GM18907 (cell line): ENCODE measurements at regions not wholly inside any gene's neighbourhood (a gene's known extent, or its start where the extent isn't known, plus 50 kb on each side); places are given as distances from the start of the nearest gene placed in this dataset.
"Not testable (repeated sequence)": the region's sequence is repeated elsewhere in the genome, so short reads cannot be mapped to it uniquely, and the experiment has no call there.

Experiments used
- ATAC-seq: cut with Tn5 transposase; IDR thresholded peaks from one replicate; pipeline ENCODE4 v1.9.1; 2021; ENCODE audit warnings: mild to moderate bottlenecking, moderate library complexity; ENCODE audit not compliant: unreplicated experiment

DNA sequence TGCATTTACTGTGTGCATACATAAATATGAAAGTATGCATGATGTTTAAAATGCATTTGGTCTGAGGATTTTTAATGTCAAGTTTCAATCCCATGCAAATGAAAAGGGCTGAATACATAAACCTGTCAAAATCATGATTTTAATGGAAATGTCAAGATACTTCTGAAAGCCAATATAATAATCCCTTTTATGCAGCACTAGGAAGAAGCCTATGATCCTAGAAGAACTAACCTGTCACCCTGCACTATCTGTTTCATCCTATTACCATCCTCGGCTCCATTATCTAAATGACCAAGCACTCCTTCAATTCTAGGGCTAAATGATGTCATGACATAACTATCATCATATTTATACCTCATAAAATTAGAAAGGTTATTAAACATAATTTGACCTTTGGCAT, 2229.4 kb upstream of the WWC1 start:
- ATAC-seq = no peak

DNA sequence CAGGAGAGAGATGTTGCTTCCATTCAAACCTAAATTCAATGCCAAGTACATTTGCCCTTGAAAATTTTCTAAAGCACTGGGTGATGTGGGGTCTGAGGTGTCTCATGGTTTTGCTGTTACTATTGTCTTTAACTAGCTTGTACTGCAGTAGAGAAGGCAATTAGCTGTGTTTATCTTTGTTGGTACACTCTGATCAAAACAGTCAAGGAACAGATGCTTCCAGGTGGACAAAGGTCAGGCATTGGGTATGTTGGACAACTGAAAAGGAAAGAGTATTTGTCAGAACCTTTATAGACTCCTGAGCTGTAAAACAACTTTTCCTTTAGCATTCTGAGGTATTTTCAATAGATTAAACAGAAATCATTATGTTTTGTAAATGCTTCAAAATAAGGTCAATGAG, 2228.7 kb upstream of the WWC1 start:
- no peak for ATAC-seq

GRCh38 chr5:166063261-166063660, 2228.2 kb upstream of the WWC1 start:
- no peak for ATAC-seq

- no peak for ATAC-seq
Measured at GRCh38 chr5:166068547-166069335, 2222.7 kb upstream of the WWC1 start.

GRCh38 chr5:166073901-166074581, 2217.4 kb upstream of the WWC1 start:
- no peak for ATAC-seq

DNA sequence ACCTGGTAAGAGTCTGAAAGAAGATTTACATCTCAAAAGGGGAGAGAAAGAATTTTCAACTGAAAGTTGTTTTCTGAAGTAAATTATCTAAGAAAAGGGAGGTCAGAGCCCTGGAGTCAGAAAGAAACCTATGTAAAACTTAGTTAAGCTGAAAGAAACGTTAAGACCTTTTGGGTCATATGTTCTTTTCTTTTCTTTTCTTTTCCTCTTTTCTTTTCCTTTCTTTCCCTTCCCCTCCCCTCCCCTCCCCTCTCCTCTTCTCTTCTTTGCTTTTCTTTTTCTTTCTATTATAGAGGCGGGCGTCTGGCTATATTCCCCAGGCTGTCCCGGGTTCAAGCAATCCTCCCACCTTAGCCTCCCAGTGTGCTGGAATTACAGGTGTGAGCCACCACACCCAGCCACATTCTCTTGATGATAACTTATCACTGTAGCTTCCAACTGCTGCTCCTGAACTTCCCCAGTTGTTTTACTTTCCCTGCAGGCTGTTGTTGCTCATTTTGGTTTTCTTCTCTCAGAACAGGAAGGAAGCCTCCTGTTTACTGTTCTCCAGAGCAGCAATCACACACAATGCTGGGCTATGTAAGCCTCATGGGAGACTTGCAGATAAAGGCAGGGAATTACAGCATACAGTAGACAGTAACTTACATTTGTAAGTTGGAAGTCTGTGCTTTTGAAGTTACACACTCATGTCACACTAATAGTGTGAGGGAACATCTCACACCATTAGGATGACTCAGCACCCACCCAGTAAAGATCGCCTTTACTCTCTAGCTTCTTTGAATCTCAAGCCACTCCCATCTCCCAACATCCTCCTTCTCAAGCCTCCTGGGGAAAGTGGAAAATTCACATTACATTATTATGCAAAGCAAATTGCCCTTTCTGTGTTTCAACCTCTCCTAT, 2216.6 kb upstream of the WWC1 start:
- no peak for ATAC-seq

DNA sequence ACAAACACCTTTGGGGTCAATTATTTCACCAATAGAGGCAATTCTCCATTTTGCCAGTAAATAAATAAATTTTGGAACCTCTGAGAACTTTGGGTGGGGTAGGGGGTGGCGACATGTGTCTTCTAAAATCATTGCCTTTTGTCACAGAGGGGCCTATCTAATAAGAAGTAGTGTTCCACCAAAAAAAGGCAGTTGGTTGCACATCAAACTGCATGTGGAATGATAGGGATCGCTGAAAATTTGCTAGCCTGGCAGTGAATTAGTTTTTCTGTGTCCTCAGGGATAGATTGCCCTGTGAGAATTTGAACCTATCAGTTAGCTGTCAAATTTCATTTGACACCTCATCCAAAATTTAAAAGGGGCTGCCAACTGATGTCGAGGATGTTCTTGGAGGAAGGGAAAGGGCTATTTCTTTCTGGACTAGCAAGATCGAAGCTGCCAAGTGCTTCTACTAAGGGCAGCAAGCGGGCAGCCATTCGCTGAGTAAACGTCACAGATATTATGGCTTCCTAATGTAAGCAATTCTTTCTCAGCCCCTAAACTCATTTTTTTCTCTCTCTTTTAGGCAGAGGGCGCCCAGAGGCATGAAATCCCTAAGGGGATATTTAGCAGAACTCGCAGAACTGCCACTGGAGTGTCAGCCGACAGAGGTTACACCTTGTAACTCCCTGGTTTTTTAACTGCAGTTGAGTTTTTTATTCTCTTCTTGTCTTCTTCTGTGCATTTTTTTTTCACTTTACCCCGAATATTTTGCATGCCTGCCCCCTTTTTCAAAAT, 2208.1 kb upstream of the WWC1 start:
- no peak for ATAC-seq

GRCh38 chr5:166086568-166086967, 2204.9 kb upstream of the WWC1 start:
- no peak for ATAC-seq

- no peak for ATAC-seq
Measured at GRCh38 chr5:166088389-166089039, 2202.9 kb upstream of the WWC1 start.

- ATAC-seq = no peak
Measured at GRCh38 chr5:166091931-166092330, 2199.5 kb upstream of the WWC1 start.

GRCh38 chr5:166093312-166093711, 2198.1 kb upstream of the WWC1 start:
- ATAC-seq = no peak

GRCh38 chr5:166102947-166103346, 2188.5 kb upstream of the WWC1 start:
- no peak for ATAC-seq

- no peak for ATAC-seq
Measured at GRCh38 chr5:166111021-166111420, 2180.4 kb upstream of the WWC1 start.

- ATAC-seq = no peak
Measured at GRCh38 chr5:166117072-166118066, 2174.1 kb upstream of the WWC1 start.

- no peak for ATAC-seq
Measured at GRCh38 chr5:166119506-166119905, 2171.9 kb upstream of the WWC1 start.

- no peak for ATAC-seq
Measured at GRCh38 chr5:166123717-166124116, 2167.7 kb upstream of the WWC1 start.

DNA sequence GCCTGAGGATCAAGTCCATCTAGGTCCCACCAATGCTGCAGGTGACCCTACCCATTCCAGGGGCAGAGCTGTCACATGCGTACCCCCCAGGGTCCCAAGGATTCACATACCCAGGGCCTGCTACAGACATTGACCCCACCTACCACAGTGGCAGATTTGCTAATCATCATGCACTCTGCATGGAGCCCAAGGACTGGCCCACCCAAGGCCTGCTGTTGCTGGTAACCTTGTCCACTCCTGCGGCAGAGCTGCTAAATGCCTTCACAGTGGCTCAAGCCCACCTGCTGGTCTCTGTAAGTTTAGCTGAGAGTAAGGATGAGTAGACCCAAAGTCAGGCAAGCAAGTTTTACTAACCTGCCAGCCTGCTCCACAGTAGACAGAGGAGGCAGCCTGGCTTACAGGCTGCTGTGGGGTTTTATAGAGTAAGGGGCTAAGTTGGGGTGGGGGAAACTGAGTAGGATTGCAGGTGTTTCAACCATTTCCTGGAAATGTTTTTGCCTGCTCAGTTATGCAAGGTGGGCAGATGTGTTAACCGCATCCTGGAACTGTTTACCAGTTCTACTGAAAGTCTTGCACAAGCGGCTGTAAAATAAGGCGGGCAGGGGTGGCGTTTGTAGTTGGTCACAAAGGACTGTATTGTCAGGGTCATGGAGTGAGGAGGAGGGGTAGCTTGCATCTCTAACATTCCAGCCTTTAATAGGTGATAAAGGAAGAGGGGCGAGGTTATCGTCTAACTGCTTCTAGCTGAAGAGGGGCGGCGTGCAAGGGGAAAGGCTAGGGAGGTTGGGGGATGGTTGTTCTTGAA, 2163.5 kb upstream of the WWC1 start:
- ATAC-seq = no peak

GRCh38 chr5:166145107-166145506, 2146.3 kb upstream of the WWC1 start:
- ATAC-seq = not testable (repeated sequence)
